ENCODE measurements at regions not wholly inside any gene's neighbourhood (a gene's known extent, or its start where the extent isn't known, plus 50 kb on each side); places are given as distances from the start of the nearest gene placed in this dataset.

GRCh38 chr18:72651033-72651432 lies 106.9 kb upstream of the CBLN2 start:
- Histone ChIP-seq H4K91ac (ENCODE audit: insufficient read length, low read depth, low read length) (no peak overlapping the region), H3K23ac (ENCODE audit: insufficient read length, low read depth, low read length) (no peak overlapping the region), H3K9ac (ENCODE audit: extremely low read depth, insufficient read length, low read length) (no peak overlapping the region), H2BK12ac (ENCODE audit: insufficient read length, low read depth, low read length) (no peak overlapping the region), H2AFZ (ENCODE audit: low read length) (no peak overlapping the region), H4K20me1 (ENCODE audit: control insufficient read depth, insufficient read depth, insufficient read length) (no peaks in the 10 kb centered on the region), H2BK15ac (ENCODE audit: low read depth, low read length) (no peak overlapping the region), H3K79me1 (ENCODE audit: insufficient read depth, low read depth, low read length, poor library complexity, severe bottlenecking) (no peaks in the 10 kb centered on the region), H3K79me2 (ENCODE audit: insufficient read depth, low read length) (no peaks in the 10 kb centered on the region), H4K5ac (ENCODE audit: insufficient read length, low read depth, low read length) (no peak overlapping the region), H3K23me2 (ENCODE audit: insufficient read length, low read depth, low read length, poor library complexity, severe bottlenecking) (no peaks in the 10 kb centered on the region), H3T11ph (ENCODE audit: low read length) (no peak overlapping the region), H2BK20ac (ENCODE audit: low read depth, low read length, poor library complexity, severe bottlenecking) (no peak overlapping the region), H3K14ac (ENCODE audit: insufficient read depth, low read length) (no peak overlapping the region), H3K4me2 (ENCODE audit: insufficient read depth, insufficient read length, low read length) (no peak overlapping the region), H3K4me1 (ENCODE audit: insufficient read depth, low read length) (no peaks in the 10 kb centered on the region), H3K18ac (ENCODE audit: insufficient read length, low read depth, low read length) (no peak overlapping the region), H2BK120ac (ENCODE audit: low read depth, low read length, poor library complexity, severe bottlenecking) (no peak overlapping the region), H3K9me3 (ENCODE audit: control insufficient read depth, low read depth, low read length) (no peaks in the 10 kb centered on the region), H3K4ac (ENCODE audit: low read depth, low read length) (no peak overlapping the region), H3K56ac (ENCODE audit: insufficient read length, low read depth, low read length) (no peak overlapping the region), H2BK5ac (ENCODE audit: insufficient read length, low read length) (no peak overlapping the region), H2AK5ac (ENCODE audit: insufficient read length, low read length) (no peak overlapping the region), H3K27me3 (ENCODE audit: insufficient read depth, low read length) (no peaks in the 10 kb centered on the region), H4K8ac (replicated peaks; ENCODE audit: insufficient read length, low read depth, low read length) (no peak overlapping the region), H3K27ac (ENCODE audit: insufficient read length, low read depth, low read length) (no peak overlapping the region)
- no CpG with 5 or more reads among the region's 5 CpGs for WGBS (ENCODE audit: extremely low coverage, insufficient read length, low lambda C conversion rate)
- Mint-ChIP-seq H3K27ac (no peak overlapping the region), H3K4me3 (no peak overlapping the region), H3K36me3 (ENCODE audit: insufficient read depth in 1 of 3, low read depth in 3 of 3) (peaks cover 0 to 4% (median 0%) of the 10 kb centered on the region in 3 experiments; a peak in 1 of 7 replicates), H3K27me3 (ENCODE audit: low read depth) (peaks cover 4% of the 10 kb centered on the region), H3K4me1 (no peaks in the 10 kb centered on the region), H3K9me3 (peaks cover 2 to 7% of the 10 kb centered on the region in 2 experiments; a peak in 3 of 5 replicates)
- peak; percentile 33; the same call in 2 of the 3 replicates for TF ChIP-seq CTCF (conservative IDR thresholded peaks at IDR 0.05)
- DNase-seq, result no peak
